HCT116 (cell line): ENCODE measurements at regions not wholly inside any gene's neighbourhood (a gene's known extent, or its start where the extent isn't known, plus 50 kb on each side); places are given as distances from the start of the nearest gene placed in this dataset.

ENCODE experiments used
- ATAC-seq: fragments of 200-7000 bp; cut with Tn5 transposase; 2 replicates; pipeline ENCODE4 v1.9.1; 2020; ENCODE audit warnings: mild to moderate bottlenecking, moderate library complexity
- BruUV-seq: library from RNA; stranded (reverse); fragments of 400-500 nt; replicated peaks from 2 replicates; lab custom pipeline; 2021; lab: Mats Ljungman, UMichigan
- CTCF ChIA-PET: fragments of 300-600 bp; sonication (Branson Sonifier 250); formaldehyde crosslinking; loops from one replicate; lab custom pipeline; 2021; ENCODE audit warnings: antibody characterized with exemption; lab: Charles Lee
- POLR2A ChIA-PET: fragments of 300-600, 350-600 bp; sonication (Branson Sonifier 250); formaldehyde crosslinking; loops from one replicate; lab custom pipeline; 2021; ENCODE audit warnings: antibody characterized with exemption; lab: Charles Lee
- RAD21 ChIA-PET, 2 experiments: fragments of 300-600 bp; sonication (Branson Sonifier 250); formaldehyde crosslinking; loops; one replicate each; lab custom pipeline; 2023; ENCODE audit warnings: low total read pairs in 2 of 2; ENCODE audit not compliant: uncharacterized antibody in 2 of 2, unreplicated experiment in 2 of 2, low non-redundant PET in 1 of 2; lab: Charles Lee
- DNase-seq: peaks from one replicate; pipeline ENCODE4 v3.0.0-alpha.2; 2010; ENCODE audit warnings: low read depth, low spot score
- H2AFZ ChIP-seq: fragments of 200-600 bp; shearing (Covaris generic), sonication (generic); 2 replicates; pipeline ENCODE4 v1.6.1; 2017; ENCODE audit warnings: low read depth, mixed run types, mixed read lengths, antibody characterized with exemption, low read length; ENCODE audit not compliant: poor library complexity, severe bottlenecking
- H3K27ac ChIP-seq: 2 replicates; pipeline ENCODE4 v1.5.1; 2012; ENCODE audit warnings: low read depth, low read length
- H3K27me3 ChIP-seq: fragments of 200-600 bp; sonication (generic); 2 replicates; pipeline ENCODE4 v1.6.1; 2016; ENCODE audit warnings: mixed run types, low read length, mixed read lengths; ENCODE audit not compliant: insufficient read depth
- H3K36me3 ChIP-seq, 2 experiments: fragments of 200-500 bp in 1 of 2; fragments of 200-600 bp in 1 of 2; sonication (Bioruptor generic) in 1 of 2; sonication (generic) in 1 of 2; 2 replicates each; pipeline versions ENCODE4 v1.5.1 to v1.6.1; 2014 to 2016; ENCODE audit warnings: low read length in 2 of 2, inconsistent platforms in 1 of 2, mixed read lengths in 1 of 2, mixed run types in 1 of 2; ENCODE audit not compliant: insufficient read depth in 2 of 2, control insufficient read depth in 1 of 2
- H3K4me1 ChIP-seq, 2 experiments: fragments of 200-600 bp in 1 of 2; sonication (generic) in 1 of 2; 2 replicates each; pipeline versions ENCODE4 v1.5.1 to v1.6.1; 2012 to 2017; ENCODE audit warnings: low read length in 2 of 2, inconsistent platforms in 1 of 2, mild to moderate bottlenecking in 1 of 2, mixed read lengths in 1 of 2, mixed run types in 1 of 2, moderate library complexity in 1 of 2; ENCODE audit not compliant: insufficient read depth in 2 of 2, control insufficient read depth in 1 of 2
- H3K4me2 ChIP-seq: fragments of 200-600 bp; sonication (generic); 2 replicates; pipeline ENCODE4 v1.6.1; 2017; ENCODE audit warnings: mixed run types, low read length, mixed read lengths
- H3K4me3 ChIP-seq, 2 experiments: fragments of 200-600 bp in 1 of 2; sonication (generic) in 1 of 2; replicated peaks in 1 of 2; 2 replicates each; pipeline ENCODE4 v1.5.1; 2011 to 2016; ENCODE audit warnings: low read length in 2 of 2, control low read depth in 1 of 2, low read depth in 1 of 2, mild to moderate bottlenecking in 1 of 2, mixed read lengths in 1 of 2, mixed run types in 1 of 2
- H3K79me2 ChIP-seq: fragments of 200-600 bp; sonication (generic); 2 replicates; pipeline ENCODE4 v1.6.1; 2017; ENCODE audit warnings: mild to moderate bottlenecking, mixed run types, low read length, moderate library complexity, mixed read lengths; ENCODE audit not compliant: insufficient read depth
- H3K9ac ChIP-seq: fragments of 200-600 bp; sonication (generic); 2 replicates; pipeline ENCODE4 v1.6.1; 2016; ENCODE audit warnings: low read length, mixed read lengths
- H3K9me2 ChIP-seq: fragments of 200-600 bp; sonication (generic), shearing (Covaris generic); 2 replicates; pipeline ENCODE4 v1.6.1; 2017; ENCODE audit warnings: mixed run types, mild to moderate bottlenecking, moderate library complexity; ENCODE audit not compliant: insufficient read depth
- H3K9me3 ChIP-seq, 2 experiments: fragments of 200-500 bp in 1 of 2; fragments of 200-600 bp in 1 of 2; sonication (Bioruptor generic) in 1 of 2; sonication (generic) in 1 of 2; 2 replicates each; pipeline ENCODE4 v1.6.1; 2014 to 2017; ENCODE audit warnings: low read length in 2 of 2, mixed read lengths in 2 of 2, inconsistent platforms in 1 of 2, low read depth in 1 of 2, mild to moderate bottlenecking in 1 of 2, mixed run types in 1 of 2, moderate library complexity in 1 of 2; ENCODE audit not compliant: control insufficient read depth in 1 of 2, insufficient read depth in 1 of 2
- H4K20me1 ChIP-seq: fragments of 200-600 bp; sonication (generic), shearing (Covaris generic); 2 replicates; pipeline ENCODE4 v1.6.1; 2017; ENCODE audit warnings: mixed run types, mild to moderate bottlenecking, moderate library complexity; ENCODE audit not compliant: insufficient read depth
- ATF3 ChIP-seq: IDR thresholded peaks from 2 replicates; pipeline ENCODE4 v1.6.1; 2012
- EZH2 ChIP-seq: fragments of 200-600 bp; sonication (generic); IDR thresholded peaks from 2 replicates; pipeline ENCODE4 v1.6.1; 2017; ENCODE audit warnings: antibody characterized with exemption, mixed run types
- EZH2phosphoT487 ChIP-seq: fragments of 200-600 bp; IDR thresholded peaks from 2 replicates; pipeline ENCODE4 v1.6.1; 2018; ENCODE audit warnings: antibody characterized with exemption, borderline replicate concordance
- FOSL1 ChIP-seq: IDR thresholded peaks from 2 replicates; pipeline ENCODE4 v1.6.1; 2012; ENCODE audit warnings: low read depth
- JUND ChIP-seq: IDR thresholded peaks from 2 replicates; pipeline ENCODE4 v1.6.1; 2012
- POLR2A ChIP-seq: IDR thresholded peaks from 2 replicates; pipeline ENCODE4 v1.7.0; 2011; ENCODE audit warnings: borderline replicate concordance; ENCODE audit not compliant: insufficient read depth, insufficient read length; ENCODE audit errors: extremely low read depth
- SIN3A ChIP-seq: IDR thresholded peaks from 2 replicates; pipeline ENCODE4 v1.6.1; 2012; ENCODE audit warnings: low read depth
- SP1 ChIP-seq: IDR thresholded peaks from 2 replicates; pipeline ENCODE4 v1.6.1; 2012; ENCODE audit warnings: low read depth
- SRF ChIP-seq: IDR thresholded peaks from 2 replicates; pipeline ENCODE4 v1.6.1; 2012; ENCODE audit warnings: low read depth
- TCF7L2 ChIP-seq: IDR thresholded peaks from 2 replicates; pipeline ENCODE4 v1.7.0; 2011; ENCODE audit warnings: borderline replicate concordance, inconsistent platforms; ENCODE audit not compliant: insufficient read depth, insufficient read length; ENCODE audit errors: extremely low read depth
- YY1 ChIP-seq: IDR thresholded peaks from 2 replicates; pipeline ENCODE4 v1.6.1; 2011; ENCODE audit warnings: low read length, low read depth, moderate library complexity, mild to moderate bottlenecking; ENCODE audit not compliant: insufficient replicate concordance; ENCODE audit errors: extremely low read depth
- ZBTB33 ChIP-seq: IDR thresholded peaks from 2 replicates; pipeline ENCODE4 v1.6.1; 2011; ENCODE audit warnings: mild to moderate bottlenecking, low read length, moderate library complexity; ENCODE audit not compliant: insufficient replicate concordance; ENCODE audit errors: extremely low read depth
- ZFX ChIP-seq: fragments of 450-650 bp; IDR thresholded peaks from 2 replicates; pipeline ENCODE4 v1.6.1; 2017
- ZNF274 ChIP-seq: fragments of 200-500 bp; sonication (Bioruptor generic); IDR thresholded peaks from 2 replicates; pipeline ENCODE4 v1.6.1; 2014; ENCODE audit warnings: mild to moderate bottlenecking, low read depth, low read length, inconsistent platforms
- intact Hi-C: fragments of 100-400 bp; cut with micrococcal nuclease; formaldehyde crosslinking; loops from 2 replicates; pipeline ENCODE4 v1.10.0; 2022
- TF ChIP-seq, protein P1 (sequence below), 3 experiments: fragments of 200-600 bp in 1 of 3; sonication (generic) in 1 of 3; IDR thresholded peaks in 2 of 3; conservative IDR thresholded peaks in 1 of 3; 2 replicates each; pipeline ENCODE4 v1.5.1; 2012 to 2017; ENCODE audit warnings: low read depth in 2 of 3, low read length in 2 of 3, antibody characterized with exemption in 1 of 3, borderline replicate concordance in 1 of 3, control low read depth in 1 of 3, mild to moderate bottlenecking in 1 of 3, mixed read lengths in 1 of 3, mixed run types in 1 of 3, moderate library complexity in 1 of 3; ENCODE audit not compliant: insufficient read depth in 1 of 3

GRCh38 chr13:80881495-80881894, 540.6 kb upstream of the SPRY2 start:
- no peak overlapping the region for H3K4me3 ChIP-seq
- no peaks in the 10 kb centered on the region for H3K36me3 ChIP-seq
- no peak overlapping the region for H3K4me2 ChIP-seq
- ChIA-PET CTCF (no interaction called here), RAD21 (no interaction called here), POLR2A (no interaction called here)
- H3K27me3 ChIP-seq: no peaks in the 10 kb centered on the region
- TF ChIP-seq POLR2A (no peak), FOSL1 (no peak), YY1 (no peak), ZNF274 (no peak), SIN3A (no peak), ZBTB33 (no peak), ZFX (no peak), EZH2 (no peak), EZH2phosphoT487 (no peak), SP1 (no peak), JUND (no peak), ATF3 (no peak), SRF (no peak), TCF7L2 (no peak)
- TF ChIP-seq, protein P1, sequence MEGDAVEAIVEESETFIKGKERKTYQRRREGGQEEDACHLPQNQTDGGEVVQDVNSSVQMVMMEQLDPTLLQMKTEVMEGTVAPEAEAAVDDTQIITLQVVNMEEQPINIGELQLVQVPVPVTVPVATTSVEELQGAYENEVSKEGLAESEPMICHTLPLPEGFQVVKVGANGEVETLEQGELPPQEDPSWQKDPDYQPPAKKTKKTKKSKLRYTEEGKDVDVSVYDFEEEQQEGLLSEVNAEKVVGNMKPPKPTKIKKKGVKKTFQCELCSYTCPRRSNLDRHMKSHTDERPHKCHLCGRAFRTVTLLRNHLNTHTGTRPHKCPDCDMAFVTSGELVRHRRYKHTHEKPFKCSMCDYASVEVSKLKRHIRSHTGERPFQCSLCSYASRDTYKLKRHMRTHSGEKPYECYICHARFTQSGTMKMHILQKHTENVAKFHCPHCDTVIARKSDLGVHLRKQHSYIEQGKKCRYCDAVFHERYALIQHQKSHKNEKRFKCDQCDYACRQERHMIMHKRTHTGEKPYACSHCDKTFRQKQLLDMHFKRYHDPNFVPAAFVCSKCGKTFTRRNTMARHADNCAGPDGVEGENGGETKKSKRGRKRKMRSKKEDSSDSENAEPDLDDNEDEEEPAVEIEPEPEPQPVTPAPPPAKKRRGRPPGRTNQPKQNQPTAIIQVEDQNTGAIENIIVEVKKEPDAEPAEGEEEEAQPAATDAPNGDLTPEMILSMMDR (IDR thresholded peaks at IDR 0.05 in 2 of 3, conservative IDR thresholded peaks at IDR 0.05 in 1 of 3; ENCODE audit: borderline replicate concordance in 1 of 3, insufficient read depth in 1 of 3, low read depth in 2 of 3, low read length in 2 of 3): no peak
- DNase-seq (no peak), ATAC-seq (no peak)
- H3K9me2 ChIP-seq: no peaks in the 10 kb centered on the region
- intact Hi-C loops: no loop called here
- no peak overlapping the region for H2AFZ ChIP-seq
- H3K4me1 ChIP-seq: no peaks in the 10 kb centered on the region
- H4K20me1 ChIP-seq: no peaks in the 10 kb centered on the region
- no peaks in the 10 kb centered on the region for H3K9me3 ChIP-seq
- BruUV-seq: no TSS peak
- H3K9ac ChIP-seq: no peak overlapping the region
- no peaks in the 10 kb centered on the region for H3K79me2 ChIP-seq
- no peak overlapping the region for H3K27ac ChIP-seq
